Activated naive CD8-positive, alpha-beta T cell (primary cell): ENCODE measurements at regions not wholly inside any gene's neighbourhood (a gene's known extent, or its start where the extent isn't known, plus 50 kb on each side); places are given as distances from the start of the nearest gene placed in this dataset.

Experiments used
- H3K27ac Mint-ChIP-seq: one replicate; pipeline ENCODE4 v1.8.0; 2021; ENCODE audit warnings: mixed read lengths
- H3K27me3 Mint-ChIP-seq: one replicate; pipeline ENCODE4 v1.8.0; 2021; ENCODE audit warnings: mixed read lengths
- H3K36me3 Mint-ChIP-seq: one replicate; pipeline ENCODE4 v1.8.0; 2021; ENCODE audit warnings: mixed read lengths
- H3K4me1 Mint-ChIP-seq: one replicate; pipeline ENCODE4 v1.8.0; 2021; ENCODE audit warnings: low read depth, mixed read lengths
- H3K4me3 Mint-ChIP-seq: one replicate; pipeline ENCODE4 v1.8.0; 2021; ENCODE audit warnings: mild to moderate bottlenecking, mixed read lengths
- H3K9me3 Mint-ChIP-seq: one replicate; pipeline ENCODE4 v1.8.0; 2021; ENCODE audit warnings: low read depth, mixed read lengths

DNA sequence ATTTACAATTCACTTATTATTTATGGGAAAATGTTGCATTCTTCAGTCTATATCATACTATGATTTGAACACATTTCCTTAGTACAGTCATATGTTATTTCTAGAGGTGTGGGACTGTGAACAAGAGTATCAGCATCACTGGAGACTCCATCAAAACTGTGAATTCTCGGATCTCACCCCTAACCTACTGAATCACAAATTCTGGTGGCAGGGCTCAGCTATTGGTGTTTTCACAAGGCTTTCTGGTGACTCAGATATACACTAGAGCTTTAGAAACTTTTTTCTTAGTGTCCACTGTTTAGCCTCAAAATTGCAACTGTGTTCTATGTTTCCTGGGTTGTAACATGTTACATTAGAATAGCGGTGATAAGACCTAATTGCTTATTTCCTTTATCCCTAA is 352.9 kb upstream of the DDI1 start:
- no peak overlapping the region for H3K4me3 Mint-ChIP-seq
- no peaks in the 10 kb centered on the region for H3K9me3 Mint-ChIP-seq
- peaks cover 2% of the 10 kb centered on the region for H3K27me3 Mint-ChIP-seq
- no peaks in the 10 kb centered on the region for H3K36me3 Mint-ChIP-seq
- peaks cover 4% of the 10 kb centered on the region for H3K4me1 Mint-ChIP-seq
- no peak overlapping the region for H3K27ac Mint-ChIP-seq

DNA sequence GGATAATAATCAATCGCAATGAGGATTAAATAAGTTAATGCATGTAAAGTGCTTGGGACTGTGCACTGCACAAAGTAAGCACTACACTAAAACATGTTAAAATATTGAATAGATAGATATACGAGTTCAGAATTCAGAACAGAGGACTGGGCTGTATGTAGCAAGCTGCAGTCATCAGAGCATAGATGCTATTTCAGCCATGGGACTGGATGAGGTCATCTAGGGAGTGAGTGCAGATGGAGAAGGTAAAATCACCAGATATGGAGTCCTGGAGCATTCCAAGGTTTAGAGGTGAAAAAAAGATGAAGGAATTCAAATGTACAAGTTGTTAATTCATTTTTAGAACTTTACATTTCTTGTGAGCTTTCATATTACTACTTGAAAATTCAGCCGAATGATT is 347.5 kb upstream of the DDI1 start:
- no peak overlapping the region for H3K27ac Mint-ChIP-seq
- H3K36me3 Mint-ChIP-seq: no peaks in the 10 kb centered on the region
- no peak overlapping the region for H3K4me3 Mint-ChIP-seq
- no peaks in the 10 kb centered on the region for H3K9me3 Mint-ChIP-seq
- no peaks in the 10 kb centered on the region for H3K27me3 Mint-ChIP-seq
- H3K4me1 Mint-ChIP-seq: no peaks in the 10 kb centered on the region

DNA sequence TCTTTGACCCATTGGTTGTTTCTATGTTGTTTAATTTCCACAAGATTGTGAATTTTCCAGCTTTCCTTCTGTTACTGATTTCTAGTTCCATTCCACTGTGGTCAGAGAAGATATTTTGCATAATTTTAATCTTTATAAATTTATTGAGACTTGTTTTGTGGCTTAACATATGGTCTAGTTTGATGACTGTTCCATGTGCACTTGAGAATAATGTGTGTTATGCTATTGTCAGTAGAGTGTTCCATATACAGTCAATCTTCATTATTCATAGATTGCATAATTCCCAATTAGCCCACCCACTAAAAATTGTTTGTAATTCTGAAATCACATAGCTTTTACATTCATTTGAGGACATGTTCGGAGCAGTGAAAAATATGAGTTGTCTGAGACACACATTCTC is 346.1 kb upstream of the DDI1 start:
- Mint-ChIP-seq H3K36me3 (no peaks in the 10 kb centered on the region), H3K4me3 (no peak overlapping the region), H3K27me3 (no peaks in the 10 kb centered on the region), H3K27ac (no peak overlapping the region), H3K4me1 (no peaks in the 10 kb centered on the region), H3K9me3 (no peaks in the 10 kb centered on the region)

DNA sequence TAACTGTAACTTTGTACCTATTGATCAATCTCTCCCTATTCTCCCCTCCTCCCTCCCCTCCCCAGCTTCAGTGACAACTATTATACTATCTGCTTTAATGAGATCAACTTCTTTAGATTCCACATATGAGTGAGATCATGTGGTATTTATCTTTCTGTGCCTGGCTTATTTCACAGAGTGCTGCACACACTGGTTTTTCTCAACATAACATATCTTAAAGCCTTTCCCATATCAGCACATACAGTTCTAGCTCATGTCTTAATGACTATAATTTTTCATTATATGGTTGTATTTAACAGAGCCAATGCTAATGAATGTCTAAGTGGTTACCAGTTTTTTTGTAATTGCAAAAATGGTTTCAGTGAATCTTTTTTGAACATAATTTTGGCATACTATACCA is 340.3 kb upstream of the DDI1 start:
- Mint-ChIP-seq H3K27me3 (no peaks in the 10 kb centered on the region), H3K4me1 (no peaks in the 10 kb centered on the region), H3K36me3 (no peaks in the 10 kb centered on the region), H3K27ac (no peak overlapping the region), H3K4me3 (no peak overlapping the region), H3K9me3 (no peaks in the 10 kb centered on the region)

DNA sequence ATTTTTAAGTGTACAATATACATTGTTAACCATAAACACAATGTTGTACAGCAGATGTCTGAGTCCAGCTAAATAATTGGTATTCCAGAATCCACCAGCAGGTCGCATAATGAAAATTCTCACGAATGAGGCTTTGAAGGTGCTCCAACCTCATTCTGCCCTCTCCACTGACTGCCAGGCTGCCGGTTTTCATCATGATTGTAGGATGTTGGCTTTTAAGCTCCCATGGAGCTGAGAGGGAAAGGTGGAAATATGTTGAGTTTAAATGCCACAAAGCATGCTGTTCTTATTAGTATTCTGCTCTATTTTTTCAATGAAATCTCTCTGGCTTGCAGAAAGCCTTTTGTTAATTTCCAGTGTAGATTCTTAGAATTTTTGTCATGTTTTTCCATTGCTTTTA is 337.2 kb upstream of the DDI1 start:
- H3K36me3 Mint-ChIP-seq: no peaks in the 10 kb centered on the region
- no peaks in the 10 kb centered on the region for H3K27me3 Mint-ChIP-seq

DNA sequence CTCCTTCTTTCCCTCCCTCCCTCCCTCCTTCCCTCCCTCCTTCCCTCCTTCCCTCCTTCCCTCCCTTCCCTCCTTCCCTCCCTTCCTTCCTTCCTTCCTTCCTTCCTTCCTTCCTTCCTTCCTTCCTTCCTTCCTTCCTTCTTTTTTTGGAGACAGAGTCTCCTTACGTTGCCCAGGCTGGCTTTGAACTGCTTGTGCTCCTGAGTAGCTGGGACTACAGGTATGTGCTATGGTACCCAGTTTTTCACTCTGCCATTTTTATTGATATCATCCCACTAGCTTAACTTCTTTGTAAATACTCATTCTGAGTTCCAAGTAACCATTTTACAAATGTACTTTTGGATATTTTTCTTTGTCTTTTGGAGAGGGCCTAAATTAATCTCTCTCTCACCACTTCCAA is 336.8 kb upstream of the DDI1 start:
- Mint-ChIP-seq H3K4me3 (no peak overlapping the region), H3K4me1 (no peaks in the 10 kb centered on the region), H3K27me3 (no peaks in the 10 kb centered on the region), H3K9me3 (no peaks in the 10 kb centered on the region), H3K27ac (no peak overlapping the region), H3K36me3 (no peaks in the 10 kb centered on the region)

More for the DNA sequence above, 337.2 kb upstream of the DDI1 start:
- H3K4me1 Mint-ChIP-seq: no peaks in the 10 kb centered on the region
- no peak overlapping the region for H3K4me3 Mint-ChIP-seq
- no peak overlapping the region for H3K27ac Mint-ChIP-seq
- no peaks in the 10 kb centered on the region for H3K9me3 Mint-ChIP-seq

DNA sequence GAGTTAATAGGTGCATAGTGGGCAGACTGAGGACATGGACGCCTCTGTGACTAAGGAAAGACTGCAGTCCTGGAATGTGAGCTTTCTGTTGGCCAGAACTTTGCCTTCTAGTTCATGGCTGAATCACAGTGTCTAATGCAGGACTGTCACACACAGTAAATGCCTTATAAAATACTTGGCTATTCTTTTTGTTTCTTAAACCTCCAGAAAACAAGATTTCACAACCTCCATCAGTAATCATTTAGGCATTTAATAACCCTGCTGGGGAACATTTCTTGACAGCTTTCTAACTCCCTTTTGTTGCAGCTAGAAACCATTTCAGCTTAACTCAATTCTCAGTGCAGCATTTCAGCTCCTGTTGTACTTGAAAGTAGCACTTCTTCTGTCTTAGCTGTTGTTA is 335.8 kb upstream of the DDI1 start:
- Mint-ChIP-seq H3K4me3 (no peak overlapping the region), H3K36me3 (no peaks in the 10 kb centered on the region), H3K27me3 (no peaks in the 10 kb centered on the region)

DNA sequence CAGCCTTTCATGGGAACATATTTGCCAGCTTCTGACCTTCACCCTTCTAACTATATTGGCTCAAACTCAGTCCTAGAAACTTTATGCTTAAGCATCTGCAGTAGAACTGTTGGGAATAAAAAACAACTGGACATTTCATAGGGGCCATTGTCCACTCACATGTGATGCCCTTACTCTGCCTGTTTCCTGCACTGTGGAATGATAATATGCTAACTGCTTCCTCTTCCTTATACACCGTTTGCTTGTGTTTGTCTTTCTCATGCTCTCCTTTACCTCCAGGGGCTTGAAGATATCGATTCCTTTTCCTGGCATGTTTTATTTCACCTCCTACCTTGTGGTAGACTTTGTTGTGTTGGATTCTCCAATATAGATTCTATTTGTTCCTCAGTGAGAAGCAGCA is 333.0 kb upstream of the DDI1 start:
- Mint-ChIP-seq H3K27me3 (no peaks in the 10 kb centered on the region), H3K36me3 (no peaks in the 10 kb centered on the region), H3K4me3 (no peak overlapping the region), H3K27ac (no peak overlapping the region), H3K9me3 (no peaks in the 10 kb centered on the region), H3K4me1 (no peaks in the 10 kb centered on the region)

More for the DNA sequence above, 335.8 kb upstream of the DDI1 start:
- Mint-ChIP-seq H3K9me3 (no peaks in the 10 kb centered on the region), H3K4me1 (no peaks in the 10 kb centered on the region), H3K27ac (no peak overlapping the region)

DNA sequence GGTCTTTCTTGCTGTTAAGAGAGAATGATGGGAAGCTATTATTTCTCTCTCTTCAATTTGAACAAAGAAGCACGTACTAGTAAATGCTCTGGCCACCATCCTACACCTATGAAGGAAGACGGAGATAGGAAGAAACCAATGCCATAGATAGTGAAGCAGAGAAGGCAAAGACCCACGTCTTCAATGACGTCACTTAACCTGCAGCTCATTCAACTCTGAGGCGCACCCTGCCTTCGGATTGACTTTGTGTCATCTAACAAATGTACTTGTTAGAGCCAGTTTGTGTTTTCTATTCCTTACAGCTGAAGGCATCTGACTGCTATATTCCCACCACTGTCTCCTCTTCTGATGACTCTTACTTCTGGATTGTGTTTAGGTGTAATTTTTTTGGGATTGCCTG is 332.5 kb upstream of the DDI1 start:
- no peaks in the 10 kb centered on the region for H3K27me3 Mint-ChIP-seq
- H3K27ac Mint-ChIP-seq: no peak overlapping the region
- no peaks in the 10 kb centered on the region for H3K9me3 Mint-ChIP-seq
- H3K36me3 Mint-ChIP-seq: no peaks in the 10 kb centered on the region
- no peak overlapping the region for H3K4me3 Mint-ChIP-seq
- no peaks in the 10 kb centered on the region for H3K4me1 Mint-ChIP-seq

DNA sequence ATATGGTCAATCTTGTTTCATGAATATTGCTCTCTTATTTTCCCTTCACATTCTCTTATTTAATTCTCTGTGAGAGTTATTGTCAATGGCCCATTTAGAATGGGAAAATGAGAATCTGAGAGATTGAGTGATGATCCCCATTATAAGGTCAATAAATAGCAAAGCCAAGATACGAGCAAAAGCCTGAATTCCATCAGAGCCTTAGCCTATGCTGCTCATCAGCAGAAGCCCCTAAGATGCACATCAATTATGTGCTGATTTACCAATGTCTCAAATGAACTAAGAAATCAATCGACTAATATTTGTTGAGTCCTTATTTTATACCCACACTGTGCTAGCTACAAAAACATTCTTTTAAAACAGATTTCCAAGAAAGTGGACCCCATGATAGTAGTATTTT is 330.8 kb upstream of the DDI1 start:
- Mint-ChIP-seq H3K4me1 (no peaks in the 10 kb centered on the region), H3K36me3 (no peaks in the 10 kb centered on the region), H3K27me3 (no peaks in the 10 kb centered on the region), H3K27ac (no peak overlapping the region), H3K9me3 (peaks cover 4% of the 10 kb centered on the region), H3K4me3 (no peak overlapping the region)

DNA sequence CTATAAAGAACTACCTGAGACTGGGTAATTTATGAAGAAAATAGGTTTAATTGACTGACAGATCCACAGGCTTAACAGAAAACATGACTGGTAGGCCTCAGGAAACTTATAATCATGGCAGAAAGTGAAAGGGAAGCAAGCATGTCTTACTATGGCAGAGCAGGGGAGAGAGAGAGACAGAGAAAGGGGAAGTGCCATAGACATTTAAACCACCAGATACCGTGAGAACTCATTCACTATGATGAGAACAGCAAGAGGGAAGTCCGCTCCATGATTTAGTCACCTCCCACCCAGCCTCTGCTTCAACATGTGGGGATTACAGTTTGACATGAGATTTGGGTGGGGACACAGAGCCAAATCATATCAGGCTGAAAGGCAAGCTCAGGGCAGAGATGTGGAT is 327.1 kb upstream of the DDI1 start:
- Mint-ChIP-seq H3K4me3 (no peak overlapping the region), H3K4me1 (no peaks in the 10 kb centered on the region), H3K36me3 (no peaks in the 10 kb centered on the region), H3K27me3 (no peaks in the 10 kb centered on the region), H3K27ac (no peak overlapping the region), H3K9me3 (peaks cover 4% of the 10 kb centered on the region)

DNA sequence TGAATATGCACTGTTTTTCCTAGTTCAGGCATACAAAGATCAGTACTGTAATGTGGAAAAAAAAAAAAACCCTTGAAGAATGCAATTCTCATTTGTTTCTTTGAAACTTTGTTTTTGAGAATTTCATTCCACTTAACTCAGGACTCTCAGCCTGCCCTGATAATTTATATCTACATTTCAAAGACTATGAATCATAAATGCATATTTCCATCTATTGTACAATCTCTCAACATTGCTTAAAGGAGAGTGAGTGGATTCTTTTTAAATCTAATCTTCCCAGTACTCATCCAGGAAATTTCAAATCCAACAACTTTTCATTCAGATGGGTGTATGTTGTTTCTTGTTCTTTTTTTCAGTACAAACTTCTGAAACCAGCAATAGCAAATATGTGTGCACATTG is 322.2 kb upstream of the DDI1 start:
- Mint-ChIP-seq H3K9me3 (peaks cover 2% of the 10 kb centered on the region), H3K36me3 (no peaks in the 10 kb centered on the region), H3K27me3 (no peaks in the 10 kb centered on the region), H3K4me1 (no peaks in the 10 kb centered on the region), H3K27ac (no peak overlapping the region), H3K4me3 (no peak overlapping the region)

DNA sequence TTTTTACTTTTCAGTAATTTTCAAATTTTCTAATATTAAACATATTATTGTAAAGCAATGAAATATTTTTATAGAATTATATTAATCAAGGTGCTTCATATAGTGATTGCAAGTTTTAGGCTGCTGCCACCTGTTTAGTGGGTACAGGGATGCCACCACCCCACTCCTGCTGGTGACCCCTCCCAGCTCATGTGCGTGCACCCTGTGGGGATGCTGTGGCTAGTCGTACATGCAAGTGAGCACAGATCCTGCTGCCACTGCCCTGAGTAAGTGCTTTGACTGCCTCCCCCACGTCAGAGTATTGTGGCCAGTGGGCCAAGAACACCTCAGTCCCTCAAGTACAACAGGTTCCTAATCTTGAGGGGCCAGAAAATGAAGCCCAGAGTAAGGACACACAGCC is 320.1 kb upstream of the DDI1 start:
- H3K36me3 Mint-ChIP-seq: no peaks in the 10 kb centered on the region
- H3K4me1 Mint-ChIP-seq: no peaks in the 10 kb centered on the region
- no peaks in the 10 kb centered on the region for H3K27me3 Mint-ChIP-seq
- H3K4me3 Mint-ChIP-seq: no peak overlapping the region
- H3K9me3 Mint-ChIP-seq: no peaks in the 10 kb centered on the region
- H3K27ac Mint-ChIP-seq: no peak overlapping the region

DNA sequence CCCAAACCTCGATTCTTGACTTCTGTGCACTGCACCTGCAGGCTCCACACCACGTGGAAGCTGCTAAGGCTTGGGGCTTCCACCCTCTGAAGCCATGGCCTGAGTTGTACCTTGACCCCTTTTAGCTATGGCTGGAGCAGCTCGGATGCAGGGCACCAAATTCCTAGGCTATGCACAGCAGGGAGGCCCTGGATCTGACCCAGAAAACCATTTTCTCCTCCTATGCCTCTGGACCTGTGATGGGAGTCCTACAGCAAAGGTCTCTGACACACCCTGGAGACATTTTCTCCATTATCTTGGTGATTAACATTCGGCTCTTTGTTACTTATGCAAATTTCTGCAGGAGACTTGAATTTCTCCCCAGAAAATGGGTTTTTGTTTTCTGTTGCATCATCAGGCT is 309.2 kb upstream of the DDI1 start:
- Mint-ChIP-seq H3K4me1 (no peaks in the 10 kb centered on the region), H3K36me3 (peaks cover 3% of the 10 kb centered on the region), H3K9me3 (peaks cover 14% of the 10 kb centered on the region), H3K27me3 (no peaks in the 10 kb centered on the region), H3K27ac (no peak overlapping the region), H3K4me3 (no peak overlapping the region)

DNA sequence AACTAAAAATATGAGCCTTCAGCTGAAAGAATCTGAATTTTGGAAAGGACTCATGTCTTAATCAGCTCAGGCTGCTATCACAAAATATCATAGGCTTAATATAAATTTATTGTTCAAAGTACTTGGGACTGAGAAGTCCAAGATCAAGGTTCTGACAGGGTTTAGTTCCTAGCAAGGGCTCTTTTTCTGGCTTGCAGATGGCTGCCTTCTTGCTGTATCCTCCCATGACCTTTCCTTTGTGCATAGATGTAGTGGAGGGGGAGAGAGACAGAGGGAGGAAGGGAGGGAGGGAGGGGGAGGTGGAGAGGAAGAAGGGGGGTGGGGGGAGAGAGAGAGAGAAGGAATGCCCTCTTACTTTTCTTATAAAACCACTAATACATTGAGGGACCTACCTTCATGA is 306.8 kb upstream of the DDI1 start:
- H3K27ac Mint-ChIP-seq: no peak overlapping the region
- H3K9me3 Mint-ChIP-seq: peaks cover 14% of the 10 kb centered on the region

DNA sequence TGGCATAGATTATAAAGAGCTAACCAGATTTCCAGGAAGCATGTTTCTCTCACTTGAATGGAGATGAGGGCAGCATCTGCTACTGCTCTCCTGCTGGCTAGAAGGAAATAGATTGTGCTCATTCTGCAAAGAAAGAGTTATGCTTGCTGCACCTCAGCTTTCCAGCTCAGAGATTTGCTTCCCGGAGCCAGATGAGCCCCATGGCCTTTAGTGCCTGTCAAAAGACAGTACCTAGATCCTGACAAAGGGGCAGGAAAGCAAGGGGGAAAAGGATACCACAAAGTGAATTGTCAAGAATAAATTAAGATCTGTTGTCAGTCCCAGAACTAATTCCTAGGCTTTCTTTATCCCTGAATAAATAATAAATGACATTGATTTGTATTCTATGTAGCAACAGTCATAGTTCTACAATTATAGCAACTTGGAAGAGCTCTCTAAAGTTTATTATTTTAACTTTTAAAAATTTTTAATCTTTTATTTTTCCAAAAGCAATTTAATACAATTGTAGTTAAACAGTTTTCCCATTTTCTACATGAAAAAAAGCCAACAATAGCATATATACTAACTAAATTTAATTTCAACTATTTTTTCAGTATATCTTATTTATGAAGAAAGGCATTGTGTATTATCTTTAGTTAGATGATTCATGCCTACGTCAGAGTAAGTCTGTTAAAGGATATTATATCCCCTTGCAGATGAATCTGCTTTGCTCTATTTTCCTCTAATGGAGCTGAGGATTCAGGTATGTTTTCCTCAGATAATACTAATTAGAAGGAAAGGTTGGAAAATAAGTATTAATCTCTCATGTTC is 306.1 kb upstream of the DDI1 start:
- H3K4me3 Mint-ChIP-seq: no peak overlapping the region
- H3K27me3 Mint-ChIP-seq: no peaks in the 10 kb centered on the region
- H3K4me1 Mint-ChIP-seq: no peaks in the 10 kb centered on the region
- H3K36me3 Mint-ChIP-seq: peaks cover 3% of the 10 kb centered on the region
- H3K27ac Mint-ChIP-seq: no peak overlapping the region
- peaks cover 10% of the 10 kb centered on the region for H3K9me3 Mint-ChIP-seq

More for the DNA sequence above, 306.8 kb upstream of the DDI1 start:
- Mint-ChIP-seq H3K4me1 (no peaks in the 10 kb centered on the region), H3K36me3 (peaks cover 3% of the 10 kb centered on the region), H3K27me3 (no peaks in the 10 kb centered on the region), H3K4me3 (no peak overlapping the region)
